Left cardiac atrium (tissue), 4 donors: ENCODE measurements at regions not wholly inside any gene's neighbourhood (a gene's known extent, or its start where the extent isn't known, plus 50 kb on each side); places are given as distances from the start of the nearest gene placed in this dataset.

ENCODE experiments used
- ATAC-seq, 2 donors: fragments of 200-7000 bp; cut with Tn5 transposase; one replicate each; pipeline ENCODE4 v1.9.1; 2020; ENCODE audit warnings: mild to moderate bottlenecking in 2 of 2, moderate library complexity in 2 of 2
- DNase-seq: peaks from one replicate; pipeline ENCODE4 v3.0.0-alpha.2; 2020
- intact Hi-C, 2 donors: fragments of 100-400 bp; cut with DNase I; formaldehyde crosslinking; loops; one replicate each; pipeline versions ENCODE4 v1.14.1 to v1.15.1; 2022 to 2023
- donor health status: DM: no; HTN: yes; CAD: no.
- donor health status: DM: no; HTN: yes; CAD: no; lungs with severe emphysema.
- donor health status: DM: yes; HTN: yes; CAD: no.
- donor health status: Dilated cardiomyopathy.

- no peak for ATAC-seq
- intact Hi-C loops, result no loop called here
- no peak for DNase-seq
These were observed 433.8 kb upstream of the ZNF507 start for GRCh38 chr19:31911577-31911976.

GRCh38 chr19:31913103-31913661 lies 432.2 kb upstream of the ZNF507 start:
- ATAC-seq (no peak), DNase-seq (no peak)
- intact Hi-C loops, result no loop called here

GRCh38 chr19:31930401-31930800 lies 415.0 kb upstream of the ZNF507 start:
- ATAC-seq (no peak), DNase-seq (no peak)
- intact Hi-C loops, result no loop called here

GRCh38 chr19:31937983-31938382 lies 407.4 kb upstream of the ZNF507 start:
- ATAC-seq, result no peak
- DNase-seq, result no peak
- intact Hi-C loops, result no loop called here

GRCh38 chr19:31938675-31939074 lies 406.7 kb upstream of the ZNF507 start:
- ATAC-seq, result no peak
- intact Hi-C loops, result no loop called here
- no peak for DNase-seq

GRCh38 chr19:31940396-31940795 lies 405.0 kb upstream of the ZNF507 start:
- intact Hi-C loops, result no loop called here

GRCh38 chr19:31943191-31943661 lies 402.2 kb upstream of the ZNF507 start:
- intact Hi-C loops, result no loop called here
- DNase-seq, result no peak
- no peak for ATAC-seq

More at GRCh38 chr19:31940396-31940795, 405.0 kb upstream of the ZNF507 start:
- DNase-seq (no peak), ATAC-seq (no peak)

- intact Hi-C loops, result no loop called here
- no peak for DNase-seq
- ATAC-seq, result no peak
These were observed 401.6 kb upstream of the ZNF507 start for GRCh38 chr19:31943778-31944177.

GRCh38 chr19:31944326-31944725 lies 401.1 kb upstream of the ZNF507 start:
- no peak for DNase-seq
- no peak for ATAC-seq
- intact Hi-C loops, result no loop called here

- ATAC-seq, result no peak
- no peak for DNase-seq
These were observed 398.9 kb upstream of the ZNF507 start for GRCh38 chr19:31946491-31946890.

GRCh38 chr19:31947436-31948115 lies 397.8 kb upstream of the ZNF507 start:
- ATAC-seq (no peak), DNase-seq (no peak)
- intact Hi-C loops, result no loop called here

More at GRCh38 chr19:31946491-31946890, 398.9 kb upstream of the ZNF507 start:
- intact Hi-C loops, result no loop called here

- no peak for ATAC-seq
These were observed 392.7 kb upstream of the ZNF507 start for GRCh38 chr19:31952693-31953092.

GRCh38 chr19:31955061-31955460 lies 390.3 kb upstream of the ZNF507 start:
- ATAC-seq (no peak), DNase-seq (no peak)
- intact Hi-C loops, result no loop called here

More at GRCh38 chr19:31952693-31953092, 392.7 kb upstream of the ZNF507 start:
- intact Hi-C loops, result no loop called here
- no peak for DNase-seq

GRCh38 chr19:31955884-31956283 lies 389.5 kb upstream of the ZNF507 start:
- intact Hi-C loops, result no loop called here
- ATAC-seq (no peak), DNase-seq (no peak)

- intact Hi-C loops, result no loop called here
These were observed 388.5 kb upstream of the ZNF507 start for GRCh38 chr19:31956771-31957392.

GRCh38 chr19:31957711-31958110 lies 387.7 kb upstream of the ZNF507 start:
- DNase-seq (no peak), ATAC-seq (no peak)
- intact Hi-C loops, result no loop called here

More at GRCh38 chr19:31956771-31957392, 388.5 kb upstream of the ZNF507 start:
- ATAC-seq (no peak), DNase-seq (no peak)

GRCh38 chr19:31959527-31960018 lies 385.8 kb upstream of the ZNF507 start:
- DNase-seq (no peak), ATAC-seq (no peak)
- intact Hi-C loops, result no loop called here

GRCh38 chr19:31960474-31960873 lies 384.9 kb upstream of the ZNF507 start:
- no peak for DNase-seq
- ATAC-seq, result no peak
- intact Hi-C loops, result no loop called here

GRCh38 chr19:31961191-31961590 lies 384.2 kb upstream of the ZNF507 start:
- intact Hi-C loops, result no loop called here
- ATAC-seq, result no peak
- no peak for DNase-seq

GRCh38 chr19:31961667-31962066 lies 383.7 kb upstream of the ZNF507 start:
- intact Hi-C loops, result no loop called here
- DNase-seq (no peak), ATAC-seq (no peak)
